Mammary epithelial cell (primary cell): ENCODE measurements at regions not wholly inside any gene's neighbourhood (a gene's known extent, or its start where the extent isn't known, plus 50 kb on each side); places are given as distances from the start of the nearest gene placed in this dataset.

Experiments used
- CTCF ChIP-seq, 2 donors: IDR thresholded peaks in 1 of 2; conservative IDR thresholded peaks in 1 of 2; 2 replicates each; pipeline ENCODE4 v1.5.1; 2011 to 2012; ENCODE audit warnings: inconsistent platforms in 2 of 2, low read length in 2 of 2, mild to moderate bottlenecking in 2 of 2, control low read depth in 1 of 2, low read depth in 1 of 2; ENCODE audit not compliant: insufficient read depth in 1 of 2; ENCODE audit errors: extremely low read depth in 1 of 2
- EZH2 ChIP-seq: IDR thresholded peaks from 2 replicates; pipeline ENCODE4 v1.6.1; 2012; ENCODE audit warnings: low read length, inconsistent platforms, borderline replicate concordance

- TF ChIP-seq CTCF (conservative IDR thresholded peaks at IDR 0.05 in 1 of 2, IDR thresholded peaks at IDR 0.05 in 1 of 2; ENCODE audit: extremely low read depth in 1 of 2, insufficient read depth in 1 of 2, low read depth in 1 of 2, low read length in 2 of 2): no peak
- no peak for TF ChIP-seq EZH2
Measured at GRCh38 chr3:170762064-170762463, 107.9 kb downstream of the RPL22L1 start.
